ENCODE measurements at regions not wholly inside any gene's neighbourhood (a gene's known extent, or its start where the extent isn't known, plus 50 kb on each side); places are given as distances from the start of the nearest gene placed in this dataset.

DNA sequence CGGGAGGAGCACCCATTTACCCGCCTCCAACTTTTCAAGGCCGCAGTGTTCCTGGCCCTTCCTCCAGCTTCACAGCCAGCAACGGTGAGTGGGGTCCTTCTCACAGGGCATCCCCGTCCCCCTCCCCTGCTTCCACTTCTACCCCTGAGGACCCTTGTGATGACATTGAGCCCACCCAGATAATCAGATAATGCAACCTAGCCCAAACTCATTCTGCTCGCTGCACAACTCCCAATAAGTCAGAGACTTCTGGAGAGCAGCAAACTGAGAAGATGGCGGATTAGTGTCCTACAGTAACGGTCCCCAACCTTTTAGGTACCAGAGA is 74.5 kb downstream of the OAT start (continued):
- TF ChIP-seq ZNF2 (tag by site-specific recombination; IDR thresholded peaks at IDR 0.05): no peak
- no peak for TF ChIP-seq HOXC10 (CRISPR knock-in tag; IDR thresholded peaks at IDR 0.05)
- no peak for TF ChIP-seq SALL2 (tag by site-specific recombination; IDR thresholded peaks at IDR 0.05; ENCODE audit: borderline replicate concordance)
- TF ChIP-seq, protein P1, sequence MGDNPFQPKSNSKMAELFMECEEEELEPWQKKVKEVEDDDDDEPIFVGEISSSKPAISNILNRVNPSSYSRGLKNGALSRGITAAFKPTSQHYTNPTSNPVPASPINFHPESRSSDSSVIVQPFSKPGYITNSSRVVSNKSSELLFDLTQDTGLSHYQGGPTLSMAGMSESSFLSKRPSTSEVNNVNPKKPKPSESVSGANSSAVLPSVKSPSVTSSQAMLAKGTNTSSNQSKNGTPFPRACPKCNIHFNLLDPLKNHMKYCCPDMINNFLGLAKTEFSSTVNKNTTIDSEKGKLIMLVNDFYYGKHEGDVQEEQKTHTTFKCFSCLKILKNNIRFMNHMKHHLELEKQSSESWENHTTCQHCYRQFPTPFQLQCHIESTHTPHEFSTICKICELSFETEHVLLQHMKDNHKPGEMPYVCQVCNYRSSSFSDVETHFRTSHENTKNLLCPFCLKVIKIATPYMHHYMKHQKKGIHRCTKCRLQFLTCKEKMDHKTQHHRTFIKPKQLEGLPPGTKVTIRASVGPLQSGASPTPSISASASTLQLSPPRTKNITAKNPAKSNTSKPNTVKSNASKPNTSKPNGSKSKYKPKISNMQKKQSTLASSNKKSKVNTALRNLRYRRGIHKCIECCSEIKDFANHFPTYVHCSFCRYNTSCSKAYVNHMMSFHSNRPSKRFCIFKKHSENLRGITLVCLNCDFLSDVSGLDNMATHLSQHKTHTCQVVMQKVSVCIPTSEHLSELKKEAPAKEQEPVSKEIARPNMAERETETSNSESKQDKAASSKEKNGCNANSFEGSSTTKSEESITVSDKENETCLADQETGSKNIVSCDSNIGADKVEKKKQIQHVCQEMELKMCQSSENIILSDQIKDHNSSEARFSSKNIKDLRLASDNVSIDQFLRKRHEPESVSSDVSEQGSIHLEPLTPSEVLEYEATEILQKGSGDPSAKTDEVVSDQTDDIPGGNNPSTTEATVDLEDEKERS (tag by site-specific recombination; IDR thresholded peaks at IDR 0.05): no peak
- TF ChIP-seq, protein P2, sequence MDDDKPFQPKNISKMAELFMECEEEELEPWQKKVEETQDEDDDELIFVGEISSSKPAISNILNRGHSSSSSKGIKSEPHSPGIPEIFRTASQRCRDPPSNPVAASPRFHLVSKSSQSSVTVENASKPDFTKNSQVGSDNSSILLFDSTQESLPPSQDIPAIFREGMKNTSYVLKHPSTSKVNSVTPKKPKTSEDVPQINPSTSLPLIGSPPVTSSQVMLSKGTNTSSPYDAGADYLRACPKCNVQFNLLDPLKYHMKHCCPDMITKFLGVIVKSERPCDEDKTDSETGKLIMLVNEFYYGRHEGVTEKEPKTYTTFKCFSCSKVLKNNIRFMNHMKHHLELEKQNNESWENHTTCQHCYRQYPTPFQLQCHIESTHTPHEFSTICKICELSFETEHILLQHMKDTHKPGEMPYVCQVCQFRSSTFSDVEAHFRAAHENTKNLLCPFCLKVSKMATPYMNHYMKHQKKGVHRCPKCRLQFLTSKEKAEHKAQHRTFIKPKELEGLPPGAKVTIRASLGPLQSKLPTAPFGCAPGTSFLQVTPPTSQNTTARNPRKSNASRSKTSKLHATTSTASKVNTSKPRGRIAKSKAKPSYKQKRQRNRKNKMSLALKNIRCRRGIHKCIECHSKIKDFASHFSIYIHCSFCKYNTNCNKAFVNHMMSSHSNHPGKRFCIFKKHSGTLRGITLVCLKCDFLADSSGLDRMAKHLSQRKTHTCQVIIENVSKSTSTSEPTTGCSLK (tag by site-specific recombination; IDR thresholded peaks at IDR 0.05): no peak
- TF ChIP-seq KLF9 (tag by site-specific recombination; IDR thresholded peaks at IDR 0.05; ENCODE audit: low read depth): no peak
- TF ChIP-seq ZSCAN30 (tag by site-specific recombination; IDR thresholded peaks at IDR 0.05): no peak
- TF ChIP-seq, protein P3, sequence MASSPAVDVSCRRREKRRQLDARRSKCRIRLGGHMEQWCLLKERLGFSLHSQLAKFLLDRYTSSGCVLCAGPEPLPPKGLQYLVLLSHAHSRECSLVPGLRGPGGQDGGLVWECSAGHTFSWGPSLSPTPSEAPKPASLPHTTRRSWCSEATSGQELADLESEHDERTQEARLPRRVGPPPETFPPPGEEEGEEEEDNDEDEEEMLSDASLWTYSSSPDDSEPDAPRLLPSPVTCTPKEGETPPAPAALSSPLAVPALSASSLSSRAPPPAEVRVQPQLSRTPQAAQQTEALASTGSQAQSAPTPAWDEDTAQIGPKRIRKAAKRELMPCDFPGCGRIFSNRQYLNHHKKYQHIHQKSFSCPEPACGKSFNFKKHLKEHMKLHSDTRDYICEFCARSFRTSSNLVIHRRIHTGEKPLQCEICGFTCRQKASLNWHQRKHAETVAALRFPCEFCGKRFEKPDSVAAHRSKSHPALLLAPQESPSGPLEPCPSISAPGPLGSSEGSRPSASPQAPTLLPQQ (tag by site-specific recombination; IDR thresholded peaks at IDR 0.05): no peak

DNA sequence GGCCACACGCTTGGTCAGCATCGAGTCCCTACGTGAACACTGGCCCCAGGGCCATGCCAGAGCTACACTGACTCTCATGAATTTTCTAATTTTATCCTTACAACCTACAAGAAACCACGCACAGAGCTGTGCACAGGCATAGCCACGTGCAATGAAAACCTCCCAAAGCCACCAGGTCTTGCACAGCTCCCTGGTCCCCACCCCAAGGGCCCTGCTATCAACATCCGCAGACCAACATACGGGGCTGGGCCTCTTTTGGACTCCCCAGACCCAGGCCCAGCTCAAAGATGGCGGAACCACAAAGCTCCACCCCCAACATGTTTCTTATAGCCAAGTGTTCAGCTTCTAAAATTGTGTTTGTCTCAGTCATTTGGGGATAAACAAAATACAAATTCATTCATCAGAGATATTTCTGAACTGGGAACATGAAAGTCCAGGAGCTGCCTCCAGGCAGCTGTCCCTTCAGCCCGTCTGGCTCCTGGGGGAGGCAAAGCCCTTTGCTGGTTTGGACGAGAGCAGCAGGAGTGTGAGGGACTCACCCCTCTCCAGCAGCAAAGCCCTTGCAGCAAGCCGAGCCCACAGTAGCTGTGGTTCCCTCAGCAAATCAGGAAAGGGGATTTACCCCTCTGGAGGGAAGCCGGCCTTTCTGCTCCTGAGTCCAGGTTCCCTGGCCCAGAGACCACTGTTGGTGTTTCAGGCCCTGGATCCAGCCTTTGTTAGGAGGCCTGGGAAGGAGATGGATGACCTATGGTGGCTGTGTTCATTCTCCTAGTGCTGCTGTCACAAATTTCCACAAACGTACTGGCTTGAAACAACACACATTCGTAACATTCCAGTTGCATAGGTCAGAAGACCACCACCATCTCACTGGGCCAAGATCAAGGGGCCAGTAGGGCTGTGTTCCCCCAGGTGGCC is 75.1 kb downstream of the OAT start:
- POLR2A ChIA-PET: interaction anchor here (0.6 kb wide), 2 partner anchors 46 to 1362 kb away, joined by 3 read pairs; no protein-coding TSS in a partner anchor
- Histone ChIP-seq H3K9me3 (ENCODE audit: control insufficient read depth, insufficient read depth, low read depth, low read length) (no peaks in the 10 kb centered on the region), H3K36me3 (ENCODE audit: control insufficient read depth in 2 of 2, insufficient read depth in 1 of 2, low read length in 2 of 2) (no peaks in the 10 kb centered on the region)

More for the DNA sequence above, 75.1 kb downstream of the OAT start:
- CTCF ChIA-PET: no interaction called here
- Histone ChIP-seq H3K27ac (ENCODE audit: extremely low read depth, low read depth, low read length) (no peak overlapping the region), H3K4me1 (ENCODE audit: control insufficient read depth, insufficient read depth, low read length) (no peaks in the 10 kb centered on the region), H3K4me3 (ENCODE audit: low read depth, low read length) (no peak overlapping the region)
- TF ChIP-seq ZNF777 (tag by site-specific recombination; IDR thresholded peaks at IDR 0.05; ENCODE audit: borderline replicate concordance) (no peak), ZNF16 (tag by site-specific recombination; IDR thresholded peaks at IDR 0.05; ENCODE audit: low read depth) (no peak), ZNF600 (tag by site-specific recombination; IDR thresholded peaks at IDR 0.05) (no peak), ZNF394 (tag by site-specific recombination; IDR thresholded peaks at IDR 0.05; ENCODE audit: borderline replicate concordance) (no peak), ZNF23 (tag by site-specific recombination; IDR thresholded peaks at IDR 0.05; ENCODE audit: borderline replicate concordance) (no peak), ZNF677 (tag by site-specific recombination; IDR thresholded peaks at IDR 0.05) (no peak), ZNF366 (tag by site-specific recombination; conservative IDR thresholded peaks at IDR 0.05) (no peak), KLF16 (tag by site-specific recombination; IDR thresholded peaks at IDR 0.05) (no peak), ZEB2 (tag by site-specific recombination; IDR thresholded peaks at IDR 0.05) (no peak), ZNF302 (tag by site-specific recombination; IDR thresholded peaks at IDR 0.05; ENCODE audit: low read depth) (no peak), ZNF624 (tag by site-specific recombination; IDR thresholded peaks at IDR 0.05) (no peak), SALL2 (tag by site-specific recombination; IDR thresholded peaks at IDR 0.05; ENCODE audit: borderline replicate concordance) (no peak)
- TF ChIP-seq, protein P4, sequence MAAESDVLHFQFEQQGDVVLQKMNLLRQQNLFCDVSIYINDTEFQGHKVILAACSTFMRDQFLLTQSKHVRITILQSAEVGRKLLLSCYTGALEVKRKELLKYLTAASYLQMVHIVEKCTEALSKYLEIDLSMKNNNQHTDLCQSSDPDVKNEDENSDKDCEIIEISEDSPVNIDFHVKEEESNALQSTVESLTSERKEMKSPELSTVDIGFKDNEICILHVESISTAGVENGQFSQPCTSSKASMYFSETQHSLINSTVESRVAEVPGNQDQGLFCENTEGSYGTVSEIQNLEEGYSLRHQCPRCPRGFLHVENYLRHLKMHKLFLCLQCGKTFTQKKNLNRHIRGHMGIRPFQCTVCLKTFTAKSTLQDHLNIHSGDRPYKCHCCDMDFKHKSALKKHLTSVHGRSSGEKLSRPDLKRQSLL (tag by site-specific recombination; IDR thresholded peaks at IDR 0.05): no peak
- TF ChIP-seq, protein P5, sequence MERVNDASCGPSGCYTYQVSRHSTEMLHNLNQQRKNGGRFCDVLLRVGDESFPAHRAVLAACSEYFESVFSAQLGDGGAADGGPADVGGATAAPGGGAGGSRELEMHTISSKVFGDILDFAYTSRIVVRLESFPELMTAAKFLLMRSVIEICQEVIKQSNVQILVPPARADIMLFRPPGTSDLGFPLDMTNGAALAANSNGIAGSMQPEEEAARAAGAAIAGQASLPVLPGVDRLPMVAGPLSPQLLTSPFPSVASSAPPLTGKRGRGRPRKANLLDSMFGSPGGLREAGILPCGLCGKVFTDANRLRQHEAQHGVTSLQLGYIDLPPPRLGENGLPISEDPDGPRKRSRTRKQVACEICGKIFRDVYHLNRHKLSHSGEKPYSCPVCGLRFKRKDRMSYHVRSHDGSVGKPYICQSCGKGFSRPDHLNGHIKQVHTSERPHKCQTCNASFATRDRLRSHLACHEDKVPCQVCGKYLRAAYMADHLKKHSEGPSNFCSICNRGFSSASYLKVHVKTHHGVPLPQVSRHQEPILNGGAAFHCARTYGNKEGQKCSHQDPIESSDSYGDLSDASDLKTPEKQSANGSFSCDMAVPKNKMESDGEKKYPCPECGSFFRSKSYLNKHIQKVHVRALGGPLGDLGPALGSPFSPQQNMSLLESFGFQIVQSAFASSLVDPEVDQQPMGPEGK (tag by site-specific recombination; IDR thresholded peaks at IDR 0.05): no peak
- TF ChIP-seq, protein P6, sequence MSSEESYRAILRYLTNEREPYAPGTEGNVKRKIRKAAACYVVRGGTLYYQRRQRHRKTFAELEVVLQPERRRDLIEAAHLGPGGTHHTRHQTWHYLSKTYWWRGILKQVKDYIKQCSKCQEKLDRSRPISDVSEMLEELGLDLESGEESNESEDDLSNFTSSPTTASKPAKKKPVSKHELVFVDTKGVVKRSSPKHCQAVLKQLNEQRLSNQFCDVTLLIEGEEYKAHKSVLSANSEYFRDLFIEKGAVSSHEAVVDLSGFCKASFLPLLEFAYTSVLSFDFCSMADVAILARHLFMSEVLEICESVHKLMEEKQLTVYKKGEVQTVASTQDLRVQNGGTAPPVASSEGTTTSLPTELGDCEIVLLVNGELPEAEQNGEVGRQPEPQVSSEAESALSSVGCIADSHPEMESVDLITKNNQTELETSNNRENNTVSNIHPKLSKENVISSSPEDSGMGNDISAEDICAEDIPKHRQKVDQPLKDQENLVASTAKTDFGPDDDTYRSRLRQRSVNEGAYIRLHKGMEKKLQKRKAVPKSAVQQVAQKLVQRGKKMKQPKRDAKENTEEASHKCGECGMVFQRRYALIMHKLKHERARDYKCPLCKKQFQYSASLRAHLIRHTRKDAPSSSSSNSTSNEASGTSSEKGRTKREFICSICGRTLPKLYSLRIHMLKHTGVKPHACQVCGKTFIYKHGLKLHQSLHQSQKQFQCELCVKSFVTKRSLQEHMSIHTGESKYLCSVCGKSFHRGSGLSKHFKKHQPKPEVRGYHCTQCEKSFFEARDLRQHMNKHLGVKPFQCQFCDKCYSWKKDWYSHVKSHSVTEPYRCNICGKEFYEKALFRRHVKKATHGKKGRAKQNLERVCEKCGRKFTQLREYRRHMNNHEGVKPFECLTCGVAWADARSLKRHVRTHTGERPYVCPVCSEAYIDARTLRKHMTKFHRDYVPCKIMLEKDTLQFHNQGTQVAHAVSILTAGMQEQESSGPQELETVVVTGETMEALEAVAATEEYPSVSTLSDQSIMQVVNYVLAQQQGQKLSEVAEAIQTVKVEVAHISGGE (tag by site-specific recombination; conservative IDR thresholded peaks at IDR 0.05; ENCODE audit: low read depth): no peak

All from HEK293 (cell line).